ENCODE measurements at regions not wholly inside any gene's neighbourhood (a gene's known extent, or its start where the extent isn't known, plus 50 kb on each side); places are given as distances from the start of the nearest gene placed in this dataset.

- DNase-seq (ENCODE audit: low read depth in 1 of 2, low spot score in 1 of 2) = no peak
Measured at GRCh38 chr9:88233091-88233490, 94.8 kb upstream of the SPATA31C2 start.

- no peak for DNase-seq (ENCODE audit: low read depth in 1 of 2, low spot score in 1 of 2)
Measured at GRCh38 chr9:88230612-88231011, 92.3 kb upstream of the SPATA31C2 start.

GRCh38 chr9:88229434-88229833 is 91.2 kb upstream of the SPATA31C2 start:
- DNase-seq (ENCODE audit: low read depth in 1 of 2, low spot score in 1 of 2) = no peak

DNA sequence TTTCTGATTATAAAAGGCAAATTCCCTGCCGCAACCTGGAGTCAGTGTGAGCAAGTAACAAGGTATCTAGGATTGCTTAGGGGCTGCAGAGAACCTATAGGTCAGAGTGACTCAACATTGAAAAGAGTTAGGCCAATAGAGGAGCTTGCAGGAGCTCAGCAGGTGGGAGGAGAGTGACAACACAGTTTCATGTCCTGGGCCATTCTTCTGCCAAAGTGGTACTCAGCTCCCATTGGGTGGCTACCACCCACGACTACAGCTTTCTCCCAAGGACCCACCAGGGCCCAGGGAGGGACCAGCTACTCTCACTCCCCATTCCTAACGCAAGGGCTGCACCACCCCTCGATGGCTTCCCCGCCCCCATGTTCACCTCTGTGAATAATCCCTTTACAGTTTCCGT is 86.7 kb upstream of the SPATA31C2 start:
- DNase-seq (ENCODE audit: low read depth in 1 of 2, low spot score in 1 of 2) = no peak

DNA sequence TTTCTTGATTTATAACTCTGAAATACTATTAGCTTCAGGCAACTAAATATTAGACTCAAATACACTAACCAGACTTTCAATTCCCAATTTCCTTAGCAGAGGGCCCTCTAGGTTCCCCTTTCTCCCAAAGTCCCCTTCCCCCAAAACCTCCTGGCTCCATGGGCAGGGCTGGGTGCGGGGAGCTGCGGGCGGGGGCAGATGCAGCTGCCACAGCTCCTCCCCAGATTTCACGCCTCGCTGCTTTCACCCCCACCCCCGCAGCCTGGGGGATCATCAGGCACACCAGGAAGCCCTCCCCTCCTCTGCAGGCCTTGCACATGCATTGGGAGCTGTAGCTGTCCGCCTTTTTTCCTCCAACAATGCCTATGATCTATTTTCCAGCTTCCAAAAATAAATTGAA is 82.8 kb upstream of the SPATA31C2 start:
- no peak for DNase-seq (ENCODE audit: low read depth in 1 of 2, low spot score in 1 of 2)

DNA sequence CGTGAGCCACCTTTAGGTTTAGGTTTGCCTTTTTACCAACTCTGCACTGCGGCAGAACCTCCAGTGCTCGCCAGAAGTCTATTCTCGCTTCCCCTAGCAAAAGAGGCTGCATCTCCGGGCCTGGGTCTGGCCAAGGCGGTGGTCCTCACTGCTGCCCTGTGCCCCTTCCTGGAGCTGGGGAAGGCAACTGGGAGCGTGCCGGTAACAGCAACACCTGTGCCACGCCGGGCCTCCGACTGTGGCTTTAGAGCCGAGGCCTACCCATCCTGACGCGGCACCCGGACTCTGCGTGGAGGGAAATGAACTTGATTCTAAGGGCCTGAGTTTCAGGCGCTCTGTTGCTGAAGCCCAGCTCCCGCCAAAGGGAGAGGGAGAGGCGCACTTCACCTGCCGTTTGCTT is 82.4 kb upstream of the SPATA31C2 start:
- no peak for DNase-seq (ENCODE audit: low read depth in 1 of 2, low spot score in 1 of 2)

DNA sequence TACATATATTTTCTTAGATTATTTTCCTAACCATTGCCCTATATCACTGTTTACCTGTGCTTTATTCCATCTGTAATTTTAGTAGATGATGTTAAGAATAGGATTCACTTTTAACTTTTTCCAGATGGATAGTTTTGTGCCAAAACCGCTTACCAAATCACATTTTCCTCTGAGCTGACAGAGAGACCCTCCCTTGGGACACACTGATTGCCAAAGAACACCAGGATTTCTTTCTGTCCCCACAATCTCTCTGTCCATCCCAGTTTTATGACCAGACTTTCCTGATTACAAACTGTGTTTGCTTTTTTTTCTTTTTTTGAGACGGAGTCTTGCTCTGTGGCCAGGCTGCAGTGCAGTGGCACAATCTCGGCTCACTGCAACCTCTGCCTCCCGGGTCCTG is 81.3 kb upstream of the SPATA31C2 start:
- no peak for DNase-seq (ENCODE audit: low read depth in 1 of 2, low spot score in 1 of 2)

GRCh38 chr9:88218726-88219125 is 80.5 kb upstream of the SPATA31C2 start:
- DNase-seq (ENCODE audit: low read depth in 1 of 2, low spot score in 1 of 2) = no peak

DNA sequence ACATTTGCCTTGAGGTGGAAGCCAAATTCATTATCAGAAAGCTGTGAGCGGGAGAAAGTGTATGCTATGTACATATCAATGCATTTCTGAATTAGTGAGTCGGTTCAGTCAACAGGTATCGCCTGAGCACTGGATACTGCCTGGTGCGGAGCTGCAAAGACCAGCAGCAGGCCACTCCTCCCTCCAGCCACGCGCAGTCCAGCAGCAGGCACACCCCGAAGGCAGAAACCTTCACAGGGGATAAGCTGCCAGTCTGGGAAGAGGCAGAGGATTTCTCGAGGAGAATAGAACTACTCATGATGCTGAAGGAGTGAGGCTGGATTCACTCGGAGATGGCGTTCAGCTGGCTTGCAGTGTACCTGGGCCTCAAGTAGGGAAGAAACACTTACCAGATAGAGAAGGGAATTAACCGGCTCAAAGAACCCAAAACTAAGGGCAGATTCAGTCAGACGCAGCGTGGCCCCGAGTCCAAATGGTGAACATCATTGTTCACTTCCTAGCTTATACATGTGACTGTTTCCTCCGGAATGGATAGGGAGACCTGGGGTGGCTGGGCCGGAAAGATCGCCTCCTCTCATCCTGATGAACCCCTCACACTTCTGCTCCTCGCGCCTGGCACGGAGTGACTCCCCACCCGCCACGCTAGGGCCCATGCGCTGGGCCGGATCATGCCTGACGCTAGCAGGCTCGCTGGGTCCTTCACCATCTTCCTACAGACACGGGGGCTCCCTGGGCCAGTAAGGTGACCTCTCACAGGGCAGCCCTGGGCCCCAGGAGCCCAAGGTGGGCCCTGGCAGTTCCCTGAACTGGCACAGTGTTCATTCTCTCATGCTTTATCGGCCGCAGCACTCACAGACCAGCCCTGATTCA is 78.1 kb upstream of the SPATA31C2 start:
- DNase-seq (ENCODE audit: low read depth in 1 of 2, low spot score in 1 of 2) = no peak

DNA sequence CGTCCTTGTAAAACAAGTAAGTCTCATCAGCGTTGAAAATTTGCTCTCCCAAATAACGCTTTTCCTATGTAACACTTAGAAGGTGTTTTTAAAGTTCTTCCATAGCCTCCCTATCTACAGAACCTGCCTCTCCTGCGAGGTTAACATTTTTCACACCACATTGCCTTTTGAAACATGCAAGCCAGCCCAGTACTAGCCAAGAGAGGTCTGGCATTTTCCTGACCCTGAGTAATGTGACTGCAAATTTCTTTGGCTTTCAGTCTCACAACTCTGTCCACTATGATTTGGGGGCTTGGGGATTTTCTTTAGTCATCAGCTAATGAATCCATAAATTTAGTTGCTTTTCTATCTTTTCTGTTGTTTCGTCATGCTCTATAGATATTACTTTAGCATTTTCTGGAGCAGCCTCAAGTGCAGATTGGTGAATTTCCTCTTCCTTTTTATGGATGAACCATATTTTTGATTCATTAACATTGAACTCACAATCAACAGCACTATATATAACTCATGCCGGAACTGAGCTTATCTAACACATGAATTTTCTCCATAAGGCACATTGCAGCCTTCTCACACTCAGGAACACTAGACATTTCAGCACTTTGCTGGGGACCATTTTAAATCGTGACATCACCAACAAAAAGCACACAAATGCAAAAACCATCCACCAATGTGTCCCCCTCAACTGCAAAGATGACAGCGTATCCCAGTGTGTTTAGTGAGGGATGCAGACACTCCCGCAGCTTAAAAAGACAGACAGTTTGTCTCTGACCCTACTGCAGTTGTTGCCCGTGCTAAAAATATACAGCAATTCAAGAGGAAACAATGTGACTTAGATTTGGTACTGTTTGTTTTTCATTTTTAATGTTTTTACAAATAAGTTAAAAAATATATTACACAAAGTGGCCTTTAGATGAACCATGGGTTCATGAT is 77.2 kb upstream of the SPATA31C2 start:
- no peak for DNase-seq (ENCODE audit: low read depth in 1 of 2, low spot score in 1 of 2)

GRCh38 chr9:88202321-88202720 is 64.0 kb upstream of the SPATA31C2 start:
- DNase-seq (ENCODE audit: low read depth in 1 of 2, low spot score in 1 of 2) = no peak

- no peak for DNase-seq (ENCODE audit: low read depth in 1 of 2, low spot score in 1 of 2)
Measured at GRCh38 chr9:88198341-88198807, 60.1 kb upstream of the SPATA31C2 start.

DNA sequence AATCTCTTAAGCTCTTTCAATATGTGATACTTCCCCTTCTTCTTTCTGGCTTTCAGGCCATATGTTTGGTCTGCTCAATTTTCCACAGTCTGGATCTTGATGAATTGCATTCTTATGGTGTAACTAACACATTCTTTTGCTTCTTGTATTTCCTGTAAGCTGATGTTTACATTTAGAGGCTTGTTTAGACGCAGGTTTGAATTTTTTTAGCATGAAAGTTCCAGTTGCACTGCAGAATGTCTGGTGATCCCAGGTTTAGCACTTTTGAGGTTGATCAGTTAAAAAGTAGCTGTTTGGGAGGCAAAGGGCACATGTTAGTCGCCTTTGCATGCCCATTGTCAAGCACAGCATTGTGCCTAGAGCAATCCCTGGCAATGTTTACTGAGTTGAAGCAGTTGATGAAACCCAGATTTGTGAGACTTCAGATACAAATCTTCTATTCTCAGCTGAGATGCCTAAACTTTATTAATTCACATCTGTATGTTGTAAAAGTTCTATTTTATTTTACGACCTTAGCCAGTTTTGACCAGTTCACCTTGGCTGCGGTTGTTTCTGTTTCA is 59.6 kb upstream of the SPATA31C2 start:
- no peak for DNase-seq (ENCODE audit: low read depth in 1 of 2, low spot score in 1 of 2)

DNA sequence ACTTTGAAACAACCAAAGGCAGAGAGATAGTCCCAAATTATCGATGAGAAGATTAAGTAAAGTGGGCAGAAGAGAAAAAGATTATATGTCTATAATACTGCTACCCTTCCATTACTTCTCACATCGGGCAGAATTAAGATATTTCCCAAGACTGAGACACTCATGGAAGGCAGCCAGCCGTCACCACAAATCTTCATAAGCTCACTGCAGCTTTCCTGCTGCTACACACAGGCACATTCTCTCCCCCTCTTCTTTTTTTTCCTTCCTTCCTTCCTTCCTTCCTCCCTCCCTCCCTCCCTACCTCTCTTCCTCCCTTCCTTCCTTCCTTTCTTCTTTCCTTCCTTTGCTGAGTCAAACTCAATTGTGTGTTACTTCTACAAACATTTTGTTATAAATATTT is 58.7 kb upstream of the SPATA31C2 start:
- no peak for DNase-seq (ENCODE audit: low read depth in 1 of 2, low spot score in 1 of 2)

- DNase-seq (ENCODE audit: low read depth in 1 of 2, low spot score in 1 of 2) = no peak
Measured at GRCh38 chr9:88196142-88196790, 58.0 kb upstream of the SPATA31C2 start.

DNA sequence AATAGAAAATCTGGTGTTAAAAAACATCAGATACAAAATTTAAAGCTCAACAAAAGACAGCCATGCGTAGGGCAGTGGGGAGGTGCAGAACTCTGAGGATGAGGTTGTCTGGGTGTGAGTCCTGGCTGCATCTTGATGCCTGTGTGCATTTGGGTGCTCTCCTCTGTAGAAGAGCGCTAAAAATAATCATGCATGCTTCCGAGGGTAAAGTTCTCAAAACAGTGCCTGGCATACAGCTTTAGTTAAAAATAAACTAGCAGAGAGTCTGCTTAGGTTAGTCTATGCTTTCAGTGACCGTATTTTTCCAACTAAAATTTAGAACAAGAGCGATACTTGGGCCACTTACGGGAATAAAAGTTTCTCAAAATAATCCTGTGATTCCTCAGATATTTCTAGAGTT is 55.5 kb upstream of the SPATA31C2 start:
- no peak for DNase-seq (ENCODE audit: low read depth in 1 of 2, low spot score in 1 of 2)

DNA sequence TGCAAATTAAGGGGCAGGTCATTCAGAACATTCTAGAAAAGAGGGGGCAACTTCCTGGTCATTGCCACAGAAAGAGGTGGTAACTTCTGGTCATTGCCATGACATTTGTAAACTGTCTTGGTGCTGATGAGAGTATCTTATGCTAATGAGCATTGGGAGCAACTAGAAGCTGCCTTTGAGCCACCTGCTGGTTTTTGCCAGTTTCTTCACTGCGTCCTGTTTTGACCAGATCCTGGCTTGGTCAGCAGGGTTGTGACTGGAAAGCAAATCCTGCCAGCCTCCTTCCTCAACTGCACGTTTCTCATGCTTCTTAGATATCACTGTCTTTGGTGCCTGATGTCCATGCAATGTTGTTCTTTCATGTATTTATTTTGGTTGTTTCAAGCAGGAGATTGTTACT is 53.2 kb upstream of the SPATA31C2 start:
- DNase-seq (ENCODE audit: low read depth in 1 of 2, low spot score in 1 of 2) = no peak

- no peak for DNase-seq (ENCODE audit: low read depth in 1 of 2, low spot score in 1 of 2)
Measured at GRCh38 chr9:88189371-88189770, 51.1 kb upstream of the SPATA31C2 start.
